ENCODE measurements at regions not wholly inside any gene's neighbourhood (a gene's known extent, or its start where the extent isn't known, plus 50 kb on each side); places are given as distances from the start of the nearest gene placed in this dataset.
A peak's percentile ranks its signal among the peaks of the same experiment; 100 is the strongest.

- H4K20me1 ChIP-seq (ENCODE audit: insufficient read depth, poor library complexity, severe bottlenecking): no peaks in the 10 kb centered on the region
- WGBS (ENCODE audit: low lambda C conversion rate, missing lambda C conversion rate): 75% methylated on average over 2 of the region's 2 CpGs
- H3K36me3 ChIP-seq (replicated peaks; ENCODE audit: insufficient read depth, low read depth): no peaks in the 10 kb centered on the region
- no peak overlapping the region for H3K27ac ChIP-seq
- no peak for DNase-seq (ENCODE audit: low spot score)
- H2AFZ ChIP-seq: no peak overlapping the region
- no peaks in the 10 kb centered on the region for H3K27me3 ChIP-seq
- no peak overlapping the region for H3K4me2 ChIP-seq
- H3K79me2 ChIP-seq: no peaks in the 10 kb centered on the region
- H3K9me2 ChIP-seq (replicated peaks; ENCODE audit: insufficient read depth): no peaks in the 10 kb centered on the region
- TF ChIP-seq EZH2phosphoT487 (IDR thresholded peaks at IDR 0.05; ENCODE audit: low read depth, severe bottlenecking, unreplicated experiment): no peak
- TF ChIP-seq EZH2 (IDR thresholded peaks at IDR 0.05; ENCODE audit: borderline replicate concordance): no peak
- no peak for TF ChIP-seq CTCF (IDR thresholded peaks at IDR 0.05; ENCODE audit: poor library complexity)
- no peak overlapping the region for H3K4me3 ChIP-seq
- H3K4me1 ChIP-seq (ENCODE audit: insufficient read depth): no peaks in the 10 kb centered on the region
- H3K9me3 ChIP-seq (ENCODE audit: low read depth): no peaks in the 10 kb centered on the region
These were observed 133.5 kb upstream of the MIR17HG start for GRCh38 chr13:91214031-91214430.

- no peak for DNase-seq (ENCODE audit: low spot score)
- H3K4me1 ChIP-seq (ENCODE audit: insufficient read depth): no peaks in the 10 kb centered on the region
- 34% methylated on average over 12 of the region's 12 CpGs for WGBS (ENCODE audit: low lambda C conversion rate, missing lambda C conversion rate)
- no peaks in the 10 kb centered on the region for H3K9me2 ChIP-seq (replicated peaks; ENCODE audit: insufficient read depth)
- no peak overlapping the region for H3K4me3 ChIP-seq
- no peak overlapping the region for H2AFZ ChIP-seq
- TF ChIP-seq EZH2phosphoT487 (IDR thresholded peaks at IDR 0.05; ENCODE audit: low read depth, severe bottlenecking, unreplicated experiment) (no peak), CTCF (IDR thresholded peaks at IDR 0.05; ENCODE audit: poor library complexity) (no peak), EZH2 (IDR thresholded peaks at IDR 0.05; ENCODE audit: borderline replicate concordance) (no peak)
- H4K20me1 ChIP-seq (ENCODE audit: insufficient read depth, poor library complexity, severe bottlenecking): no peaks in the 10 kb centered on the region
- H3K4me2 ChIP-seq: peak overlapping the region; percentile 25
- H3K79me2 ChIP-seq: no peaks in the 10 kb centered on the region
- no peaks in the 10 kb centered on the region for H3K36me3 ChIP-seq (replicated peaks; ENCODE audit: insufficient read depth, low read depth)
- H3K27me3 ChIP-seq: no peaks in the 10 kb centered on the region
- H3K27ac ChIP-seq: no peak overlapping the region
- H3K9me3 ChIP-seq (ENCODE audit: low read depth): no peaks in the 10 kb centered on the region
These were observed 130.4 kb upstream of the MIR17HG start for GRCh38 chr13:91216928-91217700.

GRCh38 chr13:91219201-91219600 lies 128.3 kb upstream of the MIR17HG start:
- TF ChIP-seq EZH2 (IDR thresholded peaks at IDR 0.05; ENCODE audit: borderline replicate concordance) (no peak), EZH2phosphoT487 (IDR thresholded peaks at IDR 0.05; ENCODE audit: low read depth, severe bottlenecking, unreplicated experiment) (no peak), CTCF (IDR thresholded peaks at IDR 0.05; ENCODE audit: poor library complexity) (no peak)
- Histone ChIP-seq H3K4me2 (no peak overlapping the region), H3K9me2 (replicated peaks; ENCODE audit: insufficient read depth) (no peaks in the 10 kb centered on the region), H4K20me1 (ENCODE audit: insufficient read depth, poor library complexity, severe bottlenecking) (no peaks in the 10 kb centered on the region), H3K4me1 (ENCODE audit: insufficient read depth) (no peaks in the 10 kb centered on the region), H2AFZ (no peak overlapping the region), H3K9me3 (ENCODE audit: low read depth) (no peaks in the 10 kb centered on the region), H3K79me2 (no peaks in the 10 kb centered on the region), H3K4me3 (no peak overlapping the region), H3K27ac (no peak overlapping the region), H3K27me3 (no peaks in the 10 kb centered on the region), H3K36me3 (replicated peaks; ENCODE audit: insufficient read depth, low read depth) (no peaks in the 10 kb centered on the region)
- no peak for DNase-seq (ENCODE audit: low spot score)
- WGBS (ENCODE audit: low lambda C conversion rate, missing lambda C conversion rate): 97% methylated on average over 1 of the region's 1 CpG
